Mucosa of stomach (tissue), 1 donor: ENCODE measurements at regions not wholly inside any gene's neighbourhood (a gene's known extent, or its start where the extent isn't known, plus 50 kb on each side); places are given as distances from the start of the nearest gene placed in this dataset.

Source experiments
- H3K27me3 ChIP-seq: one replicate; pipeline ENCODE4 v1.7.0; 2013; ENCODE audit warnings: mild to moderate bottlenecking, low read length; ENCODE audit not compliant: control insufficient read depth, insufficient read depth
- H3K36me3 ChIP-seq: one replicate; pipeline ENCODE4 v1.7.0; 2013; ENCODE audit warnings: low read length; ENCODE audit not compliant: control insufficient read depth, insufficient read depth
- H3K4me1 ChIP-seq: one replicate; pipeline ENCODE4 v1.7.0; 2013; ENCODE audit warnings: mild to moderate bottlenecking, low read length; ENCODE audit not compliant: control insufficient read depth, insufficient read depth
- H3K4me3 ChIP-seq: one replicate; pipeline ENCODE4 v1.7.0; 2013; ENCODE audit warnings: low read length
- H3K9ac ChIP-seq: one replicate; pipeline ENCODE4 v1.7.0; 2013; ENCODE audit warnings: mild to moderate bottlenecking, low read length, moderate library complexity
- H3K9me3 ChIP-seq: one replicate; pipeline ENCODE4 v1.7.0; 2013; ENCODE audit warnings: mild to moderate bottlenecking, low read length, moderate library complexity; ENCODE audit not compliant: control insufficient read depth
- donor health status: Pancreatic carcinoma.

DNA sequence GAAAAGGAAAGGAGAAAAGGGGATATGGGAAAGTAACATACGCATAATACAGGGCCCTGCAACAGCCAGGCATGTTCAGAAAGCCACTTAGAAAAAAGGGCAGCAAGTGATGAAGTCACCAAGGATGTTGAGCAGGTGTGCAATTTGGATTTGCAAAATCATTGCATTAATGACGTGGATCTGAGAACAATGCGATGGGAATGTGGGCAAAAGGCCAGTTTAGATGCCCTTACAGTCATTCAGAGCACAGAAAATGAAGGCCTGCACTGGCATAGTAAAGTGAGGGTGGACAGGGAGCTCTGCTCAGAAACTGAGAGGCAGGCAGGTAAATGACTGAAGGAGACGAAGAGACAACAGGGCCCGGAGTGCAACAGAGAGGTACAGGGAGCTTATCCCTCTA is 123.7 kb upstream of the NHSL1 start:
- no peaks in the 10 kb centered on the region for H3K36me3 ChIP-seq
- no peaks in the 10 kb centered on the region for H3K4me1 ChIP-seq
- no peaks in the 10 kb centered on the region for H3K27me3 ChIP-seq
- no peaks in the 10 kb centered on the region for H3K9me3 ChIP-seq
- H3K9ac ChIP-seq, result no peak overlapping the region
- no peak overlapping the region for H3K4me3 ChIP-seq

DNA sequence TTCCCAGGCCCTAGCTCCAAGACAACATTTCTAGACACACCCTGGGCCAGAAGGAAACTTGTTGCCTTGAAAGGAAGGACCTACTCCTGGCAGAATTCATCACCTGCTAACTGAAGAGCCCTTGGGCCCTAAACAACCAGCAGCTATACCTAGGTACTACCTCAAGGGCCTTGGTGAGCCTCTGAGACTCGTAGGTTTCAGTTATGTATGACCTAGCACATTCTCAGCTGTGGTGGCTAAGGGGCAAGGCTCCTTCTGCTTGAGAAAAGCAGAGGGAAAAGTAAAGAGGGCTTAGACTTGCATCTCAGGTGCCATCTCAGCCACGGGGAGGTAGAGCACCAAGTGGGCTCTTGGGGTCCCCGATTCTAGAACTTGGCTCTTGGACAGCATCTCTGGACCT is 132.3 kb upstream of the NHSL1 start:
- no peaks in the 10 kb centered on the region for H3K27me3 ChIP-seq
- H3K4me1 ChIP-seq, result no peaks in the 10 kb centered on the region
- no peaks in the 10 kb centered on the region for H3K9me3 ChIP-seq
- H3K9ac ChIP-seq, result no peak overlapping the region
- H3K36me3 ChIP-seq, result no peaks in the 10 kb centered on the region
- H3K4me3 ChIP-seq, result no peak overlapping the region

- H3K9me3 ChIP-seq, result no peaks in the 10 kb centered on the region
- H3K36me3 ChIP-seq, result no peaks in the 10 kb centered on the region
- no peak overlapping the region for H3K4me3 ChIP-seq
- H3K27me3 ChIP-seq, result no peaks in the 10 kb centered on the region
- no peak overlapping the region for H3K9ac ChIP-seq
- no peaks in the 10 kb centered on the region for H3K4me1 ChIP-seq
Observed at GRCh38 chr6:138637822-138638221, 135.7 kb upstream of the CCDC28A start.

- H3K9me3 ChIP-seq, result no peaks in the 10 kb centered on the region
- no peaks in the 10 kb centered on the region for H3K36me3 ChIP-seq
- no peak overlapping the region for H3K4me3 ChIP-seq
- no peaks in the 10 kb centered on the region for H3K4me1 ChIP-seq
- H3K9ac ChIP-seq, result no peak overlapping the region
- H3K27me3 ChIP-seq, result no peaks in the 10 kb centered on the region
Observed at GRCh38 chr6:138638604-138639003, 135.0 kb upstream of the CCDC28A start.

DNA sequence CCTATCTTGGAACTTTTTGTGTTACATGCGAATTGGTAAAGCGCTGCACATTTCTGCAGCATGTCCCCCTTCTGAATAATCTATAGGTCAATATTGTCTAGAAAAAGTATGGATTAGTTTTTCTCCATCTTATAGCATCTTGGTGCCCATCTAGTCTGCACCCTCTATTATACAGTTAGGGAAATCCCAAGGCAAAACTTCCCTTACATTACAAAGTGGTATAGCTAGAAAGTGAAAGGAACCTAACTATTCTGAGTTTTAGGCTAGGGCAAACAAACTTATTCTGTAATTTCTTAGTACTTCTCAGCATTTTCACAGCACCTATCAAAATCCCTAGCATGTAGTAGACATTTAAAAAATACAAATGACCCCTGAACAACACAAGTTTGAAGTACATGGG is 133.5 kb upstream of the CCDC28A start:
- no peaks in the 10 kb centered on the region for H3K9me3 ChIP-seq
- H3K27me3 ChIP-seq, result no peaks in the 10 kb centered on the region
- no peaks in the 10 kb centered on the region for H3K36me3 ChIP-seq
- no peak overlapping the region for H3K9ac ChIP-seq
- no peaks in the 10 kb centered on the region for H3K4me1 ChIP-seq
- H3K4me3 ChIP-seq, result no peak overlapping the region

GRCh38 chr6:138643210-138643609 is 130.4 kb upstream of the CCDC28A start:
- Histone ChIP-seq H3K9ac (no peak overlapping the region), H3K36me3 (no peaks in the 10 kb centered on the region), H3K4me3 (no peak overlapping the region), H3K4me1 (no peaks in the 10 kb centered on the region), H3K27me3 (no peaks in the 10 kb centered on the region), H3K9me3 (no peaks in the 10 kb centered on the region)

DNA sequence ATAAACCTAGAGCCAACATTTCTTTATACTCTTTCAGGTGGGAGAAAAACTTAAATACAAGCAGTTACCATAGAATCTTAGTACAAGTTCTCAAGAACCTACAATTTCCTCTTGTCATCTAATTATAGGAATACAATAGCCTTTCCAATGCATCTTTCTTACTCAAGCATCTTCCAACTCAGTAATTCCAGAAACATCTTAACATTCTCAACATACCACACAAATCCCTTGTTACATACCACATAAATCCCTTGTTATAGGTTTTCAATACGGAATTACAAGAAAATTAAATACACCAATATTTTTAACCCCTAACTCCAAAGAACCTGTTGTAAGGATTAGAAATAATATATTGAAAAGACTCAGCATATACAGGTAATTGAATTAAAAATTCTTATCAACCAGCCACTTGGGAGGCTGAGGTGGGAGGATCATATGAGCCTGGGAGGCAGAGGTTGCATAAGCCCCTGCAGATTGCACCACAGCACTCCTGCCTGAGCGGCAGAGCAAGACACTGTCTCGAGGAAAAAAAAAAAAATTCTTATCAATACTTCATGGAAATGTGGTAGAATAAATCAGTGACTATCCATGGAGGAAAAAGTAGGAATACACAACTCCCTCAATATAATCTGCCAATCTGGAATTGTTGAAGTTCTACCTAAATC is 127.5 kb upstream of the CCDC28A start:
- H3K36me3 ChIP-seq, result no peaks in the 10 kb centered on the region
- H3K27me3 ChIP-seq, result no peaks in the 10 kb centered on the region
- no peaks in the 10 kb centered on the region for H3K9me3 ChIP-seq
- H3K9ac ChIP-seq, result no peak overlapping the region
- no peaks in the 10 kb centered on the region for H3K4me1 ChIP-seq
- no peak overlapping the region for H3K4me3 ChIP-seq

DNA sequence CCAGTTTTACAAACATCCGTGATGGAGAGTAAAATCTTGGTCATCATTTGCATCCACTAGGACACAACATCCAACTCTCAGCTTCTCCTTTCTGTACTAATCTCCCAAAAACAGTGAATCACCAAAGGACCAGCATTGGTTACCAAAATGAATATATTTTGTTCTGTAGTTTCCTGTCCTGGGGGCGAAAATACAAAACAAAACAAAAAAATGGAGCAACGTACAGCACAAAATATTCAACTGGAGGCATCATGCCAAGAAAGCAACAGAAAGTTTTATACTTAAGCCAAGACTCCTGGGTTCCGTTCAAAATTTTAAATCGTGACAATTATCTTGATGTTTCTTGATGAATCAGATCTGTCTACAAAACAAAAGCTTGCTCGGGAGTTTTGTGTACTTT is 126.6 kb upstream of the CCDC28A start:
- no peaks in the 10 kb centered on the region for H3K36me3 ChIP-seq
- H3K4me3 ChIP-seq, result no peak overlapping the region
- no peak overlapping the region for H3K9ac ChIP-seq
- H3K27me3 ChIP-seq, result no peaks in the 10 kb centered on the region
- no peaks in the 10 kb centered on the region for H3K4me1 ChIP-seq
- H3K9me3 ChIP-seq, result no peaks in the 10 kb centered on the region

DNA sequence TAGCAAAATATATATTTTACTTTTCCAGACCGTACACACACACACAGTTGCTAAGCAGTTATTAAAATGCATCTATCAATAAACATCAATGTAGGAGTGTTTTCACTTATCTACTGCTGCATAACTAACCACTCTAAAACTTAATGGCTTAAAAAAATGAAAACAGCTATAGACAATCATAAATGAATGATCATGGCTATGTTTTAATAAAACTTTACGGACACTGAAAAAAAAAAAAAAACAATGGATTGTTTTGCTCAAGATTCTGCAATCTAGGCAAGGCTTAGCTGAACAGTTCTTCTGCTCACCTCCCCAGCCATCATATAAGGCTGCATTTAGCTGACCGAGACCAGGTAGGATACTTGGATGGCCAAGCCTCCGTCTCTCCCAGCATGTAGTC is 125.4 kb upstream of the CCDC28A start:
- no peaks in the 10 kb centered on the region for H3K36me3 ChIP-seq
- no peaks in the 10 kb centered on the region for H3K27me3 ChIP-seq
- no peaks in the 10 kb centered on the region for H3K9me3 ChIP-seq
- H3K4me1 ChIP-seq, result no peaks in the 10 kb centered on the region
- H3K4me3 ChIP-seq, result no peak overlapping the region
- no peak overlapping the region for H3K9ac ChIP-seq

GRCh38 chr6:138651491-138651890 is 122.1 kb upstream of the CCDC28A start:
- Histone ChIP-seq H3K27me3 (no peaks in the 10 kb centered on the region), H3K9me3 (no peaks in the 10 kb centered on the region), H3K9ac (no peak overlapping the region), H3K4me3 (no peak overlapping the region), H3K36me3 (no peaks in the 10 kb centered on the region), H3K4me1 (no peaks in the 10 kb centered on the region)

GRCh38 chr6:138652824-138653223 is 120.7 kb upstream of the CCDC28A start:
- H3K27me3 ChIP-seq, result no peaks in the 10 kb centered on the region
- H3K36me3 ChIP-seq, result no peaks in the 10 kb centered on the region
- no peak overlapping the region for H3K4me3 ChIP-seq
- no peaks in the 10 kb centered on the region for H3K9me3 ChIP-seq
- no peak overlapping the region for H3K9ac ChIP-seq
- H3K4me1 ChIP-seq, result no peaks in the 10 kb centered on the region

DNA sequence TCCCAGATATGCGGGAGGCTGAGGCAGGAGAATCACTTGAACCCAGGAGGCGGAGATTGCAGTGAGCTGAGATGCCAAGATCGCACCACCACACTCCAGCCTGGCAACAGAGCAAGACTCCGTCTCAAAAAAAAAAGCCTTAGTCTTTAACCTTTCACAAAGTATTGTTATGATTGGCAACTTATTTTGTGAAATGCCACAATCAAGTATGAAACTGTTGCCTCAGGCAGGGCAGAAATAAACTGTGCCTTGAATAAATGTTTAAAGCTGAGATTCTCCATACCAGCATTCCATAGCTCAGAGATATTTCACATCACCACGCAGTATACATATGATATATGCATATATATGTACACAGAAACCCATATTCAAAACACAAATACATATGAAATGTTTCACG is 120.1 kb upstream of the CCDC28A start:
- H3K36me3 ChIP-seq, result no peaks in the 10 kb centered on the region
- no peaks in the 10 kb centered on the region for H3K4me1 ChIP-seq
- no peak overlapping the region for H3K4me3 ChIP-seq
- H3K9ac ChIP-seq, result no peak overlapping the region
- no peaks in the 10 kb centered on the region for H3K9me3 ChIP-seq
- no peaks in the 10 kb centered on the region for H3K27me3 ChIP-seq
